RWPE2 (cell line): ENCODE measurements at regions not wholly inside any gene's neighbourhood (a gene's known extent, or its start where the extent isn't known, plus 50 kb on each side); places are given as distances from the start of the nearest gene placed in this dataset.

Experiments
- ATAC-seq: fragments of 200-7000 bp; cut with Tn5 transposase; 3 replicates; pipeline ENCODE4 v1.9.1; 2021; ENCODE audit warnings: low read depth
- DNase-seq: peaks from one replicate; pipeline ENCODE4 v3.0.0-alpha.2; 2020; ENCODE audit warnings: low spot score
- H3K27ac ChIP-seq: fragments of 450-650 bp; 2 replicates; pipeline ENCODE4 v1.5.1; 2017; ENCODE audit warnings: mild to moderate bottlenecking; ENCODE audit not compliant: poor library complexity, severe bottlenecking
- H3K27me3 ChIP-seq: fragments of 250-450 bp; sonication (Bioruptor Pico); 2 replicates; pipeline ENCODE4 v1.5.1; 2021; ENCODE audit warnings: mild to moderate bottlenecking, moderate library complexity; ENCODE audit not compliant: insufficient read depth, poor library complexity, severe bottlenecking
- H3K36me3 ChIP-seq: fragments of 250-450 bp; sonication (Bioruptor Pico); 2 replicates; pipeline ENCODE4 v1.5.1; 2020; ENCODE audit warnings: low read depth, mild to moderate bottlenecking, moderate library complexity
- H3K4me1 ChIP-seq: fragments of 250-450 bp; sonication (Bioruptor Pico); 2 replicates; pipeline ENCODE4 v1.5.1; 2021; ENCODE audit warnings: mild to moderate bottlenecking, moderate library complexity; ENCODE audit not compliant: insufficient read depth, poor library complexity, severe bottlenecking
- H3K4me3 ChIP-seq: fragments of 250-450 bp; sonication (Bioruptor Pico); 2 replicates; pipeline ENCODE4 v1.5.1; 2021; ENCODE audit warnings: mild to moderate bottlenecking, moderate library complexity; ENCODE audit not compliant: severe bottlenecking
- H3K9me3 ChIP-seq: fragments of 250-450 bp; sonication (Bioruptor Pico); 2 replicates; pipeline ENCODE4 v1.5.1; 2021; ENCODE audit warnings: mild to moderate bottlenecking, moderate library complexity; ENCODE audit not compliant: severe bottlenecking
- TF ChIP-seq, protein P1 (sequence below): fragments of 450-650 bp; IDR thresholded peaks from one replicate; pipeline ENCODE4 v1.5.1; 2017; ENCODE audit warnings: mild to moderate bottlenecking, moderate library complexity; ENCODE audit not compliant: poor library complexity, severe bottlenecking

DNA sequence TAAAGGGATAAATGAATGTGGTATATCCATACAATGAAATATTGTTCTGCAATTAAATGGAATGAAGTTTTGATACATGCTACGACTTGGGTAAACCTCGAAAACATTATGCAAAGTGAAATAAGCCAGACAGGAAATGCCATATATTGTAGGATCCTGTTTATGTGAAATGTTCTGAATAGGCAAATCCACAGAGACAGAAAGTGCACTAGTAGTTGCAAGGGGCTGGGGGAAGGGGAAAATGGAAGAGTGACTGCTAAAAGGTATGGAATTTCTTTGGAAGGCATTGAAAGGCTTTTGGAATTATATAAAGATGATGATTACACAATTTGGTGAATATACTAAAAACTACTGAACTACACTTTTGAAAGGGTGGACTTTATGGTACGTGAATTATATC is 97.0 kb downstream of the FOXD1 start:
- no peaks in the 10 kb centered on the region for H3K4me1 ChIP-seq
- ATAC-seq (no peak), DNase-seq (no peak)
- H3K27ac ChIP-seq: no peak overlapping the region
- no peak overlapping the region for H3K4me3 ChIP-seq
- no peaks in the 10 kb centered on the region for H3K36me3 ChIP-seq
- peaks cover 11% of the 10 kb centered on the region for H3K9me3 ChIP-seq
- TF ChIP-seq, protein P1, sequence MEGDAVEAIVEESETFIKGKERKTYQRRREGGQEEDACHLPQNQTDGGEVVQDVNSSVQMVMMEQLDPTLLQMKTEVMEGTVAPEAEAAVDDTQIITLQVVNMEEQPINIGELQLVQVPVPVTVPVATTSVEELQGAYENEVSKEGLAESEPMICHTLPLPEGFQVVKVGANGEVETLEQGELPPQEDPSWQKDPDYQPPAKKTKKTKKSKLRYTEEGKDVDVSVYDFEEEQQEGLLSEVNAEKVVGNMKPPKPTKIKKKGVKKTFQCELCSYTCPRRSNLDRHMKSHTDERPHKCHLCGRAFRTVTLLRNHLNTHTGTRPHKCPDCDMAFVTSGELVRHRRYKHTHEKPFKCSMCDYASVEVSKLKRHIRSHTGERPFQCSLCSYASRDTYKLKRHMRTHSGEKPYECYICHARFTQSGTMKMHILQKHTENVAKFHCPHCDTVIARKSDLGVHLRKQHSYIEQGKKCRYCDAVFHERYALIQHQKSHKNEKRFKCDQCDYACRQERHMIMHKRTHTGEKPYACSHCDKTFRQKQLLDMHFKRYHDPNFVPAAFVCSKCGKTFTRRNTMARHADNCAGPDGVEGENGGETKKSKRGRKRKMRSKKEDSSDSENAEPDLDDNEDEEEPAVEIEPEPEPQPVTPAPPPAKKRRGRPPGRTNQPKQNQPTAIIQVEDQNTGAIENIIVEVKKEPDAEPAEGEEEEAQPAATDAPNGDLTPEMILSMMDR: no peak
- H3K27me3 ChIP-seq: no peaks in the 10 kb centered on the region

DNA sequence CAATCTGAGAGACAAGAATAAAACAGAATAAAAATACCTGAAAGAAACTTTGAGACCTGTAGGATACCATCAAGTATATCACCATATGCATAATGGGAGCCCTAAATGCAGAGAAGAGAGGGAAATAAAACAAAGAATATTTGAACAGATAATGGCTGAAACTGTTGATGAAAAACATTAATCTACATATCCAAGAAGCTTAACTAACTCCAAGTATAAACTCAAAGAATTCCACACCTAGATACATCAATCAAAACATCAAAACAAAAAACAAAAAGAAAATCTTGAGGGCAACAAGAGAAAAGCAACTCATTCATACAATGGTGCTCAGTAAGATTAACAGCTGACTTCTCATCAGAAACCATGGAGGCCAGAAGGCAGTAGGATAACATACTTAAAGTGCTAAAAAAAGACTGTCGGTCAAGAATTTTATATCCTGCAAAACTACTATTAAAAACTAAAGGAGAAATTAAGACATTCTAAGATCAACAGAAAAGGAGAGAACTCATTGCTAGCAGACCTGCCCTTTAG is 101.6 kb downstream of the FOXD1 start:
- H3K27ac ChIP-seq: no peak overlapping the region
- no peak overlapping the region for H3K4me3 ChIP-seq
- TF ChIP-seq, protein P1: no peak
- peaks cover 12% of the 10 kb centered on the region for H3K9me3 ChIP-seq
- no peaks in the 10 kb centered on the region for H3K4me1 ChIP-seq
- no peaks in the 10 kb centered on the region for H3K36me3 ChIP-seq
- DNase-seq (no peak), ATAC-seq (no peak)
- H3K27me3 ChIP-seq: no peaks in the 10 kb centered on the region

DNA sequence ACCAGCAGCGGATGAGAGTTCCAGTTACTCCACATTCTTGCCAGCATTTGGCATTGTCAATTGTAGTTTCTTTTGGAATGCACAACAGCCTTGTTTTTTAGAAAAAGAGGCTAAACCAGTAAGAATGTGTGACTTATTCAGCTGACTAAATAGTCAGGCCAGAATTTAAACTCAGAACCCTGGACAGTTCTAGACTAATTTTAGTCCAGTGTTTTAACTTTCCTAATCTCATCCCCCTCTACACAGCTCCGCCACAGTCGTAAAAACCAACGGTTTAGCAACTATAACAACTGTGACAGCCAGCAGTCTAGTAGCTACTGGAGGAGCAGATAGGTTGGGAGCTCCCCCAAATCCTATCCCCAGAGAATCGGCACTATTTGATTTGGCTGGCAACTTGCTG is 103.7 kb downstream of the FOXD1 start:
- TF ChIP-seq, protein P1: no peak
- Histone ChIP-seq H3K27ac (no peak overlapping the region), H3K9me3 (peaks cover 12% of the 10 kb centered on the region), H3K36me3 (no peaks in the 10 kb centered on the region), H3K4me3 (no peak overlapping the region), H3K27me3 (no peaks in the 10 kb centered on the region), H3K4me1 (no peaks in the 10 kb centered on the region)
- DNase-seq (no peak), ATAC-seq (no peak)

DNA sequence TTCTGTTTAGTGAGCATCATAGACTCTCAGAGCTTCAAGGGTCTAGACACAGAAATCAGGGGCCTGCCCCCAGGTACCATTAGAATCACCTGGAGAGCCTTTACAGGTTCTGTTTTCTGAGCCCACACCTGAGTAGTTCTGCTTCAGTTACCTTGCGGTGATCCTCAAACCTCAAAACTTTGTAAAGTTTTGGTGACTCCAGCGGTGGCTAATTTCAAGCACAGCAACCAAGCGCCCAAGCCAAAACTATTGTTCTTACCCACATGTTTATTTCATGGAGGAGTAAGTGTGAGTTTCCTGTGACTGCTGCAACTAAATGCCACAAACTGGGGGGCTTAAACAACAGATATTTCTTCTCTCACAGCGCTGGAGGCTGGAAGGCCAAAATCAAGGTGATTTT is 108.9 kb downstream of the FOXD1 start:
- Histone ChIP-seq H3K27me3 (no peaks in the 10 kb centered on the region), H3K36me3 (no peaks in the 10 kb centered on the region), H3K4me3 (no peak overlapping the region), H3K4me1 (no peaks in the 10 kb centered on the region), H3K9me3 (no peaks in the 10 kb centered on the region), H3K27ac (no peak overlapping the region)
- DNase-seq (no peak), ATAC-seq (no peak)
- TF ChIP-seq, protein P1: no peak

DNA sequence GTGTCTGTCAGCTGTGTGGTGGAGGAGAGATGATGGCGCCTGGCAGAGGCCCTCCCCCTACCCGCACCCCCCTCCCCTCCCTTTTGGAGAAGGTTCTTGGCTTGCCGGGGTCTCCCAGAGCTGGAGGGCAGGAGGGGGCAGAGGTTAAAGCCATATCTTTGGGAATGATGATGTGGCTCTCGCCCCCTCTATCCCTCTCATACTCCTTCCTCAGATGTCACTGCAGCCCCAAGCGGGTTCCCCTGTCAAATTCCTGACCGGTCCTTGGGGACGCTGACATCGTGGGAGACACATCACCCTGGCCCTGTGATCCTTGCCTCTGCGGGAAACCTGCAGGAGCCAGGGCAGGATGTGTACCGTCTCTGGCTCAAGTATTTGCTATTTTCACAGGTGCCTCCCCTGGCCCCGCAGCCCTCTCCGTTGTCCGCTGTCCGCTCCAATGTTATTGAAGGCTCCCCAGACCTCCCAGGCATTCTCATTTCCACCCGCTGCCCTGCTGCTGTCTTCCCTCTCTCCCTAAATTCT is 109.5 kb downstream of the FOXD1 start:
- H3K27ac ChIP-seq: no peak overlapping the region
- ATAC-seq: no peak

More for the DNA sequence above, 109.5 kb downstream of the FOXD1 start:
- no peaks in the 10 kb centered on the region for H3K27me3 ChIP-seq
- DNase-seq: no peak
- TF ChIP-seq, protein P1: no peak
- H3K4me1 ChIP-seq: no peaks in the 10 kb centered on the region
- no peaks in the 10 kb centered on the region for H3K36me3 ChIP-seq
- no peak overlapping the region for H3K4me3 ChIP-seq
- H3K9me3 ChIP-seq: no peaks in the 10 kb centered on the region
